HUES64 (cell line): ENCODE measurements at regions not wholly inside any gene's neighbourhood (a gene's known extent, or its start where the extent isn't known, plus 50 kb on each side); places are given as distances from the start of the nearest gene placed in this dataset.
"Not testable (repeated sequence)": the region's sequence is repeated elsewhere in the genome, so short reads cannot be mapped to it uniquely, and the experiment has no call there.

Experiments used
- H3K27ac ChIP-seq: 2 replicates; pipeline ENCODE4 v1.7.0; 2013; ENCODE audit warnings: low read depth, low read length, inconsistent platforms
- H3K27me3 ChIP-seq: 2 replicates; pipeline ENCODE4 v1.6.1; 2013; ENCODE audit warnings: mild to moderate bottlenecking, low read length; ENCODE audit not compliant: insufficient read depth
- H3K36me3 ChIP-seq: 2 replicates; pipeline ENCODE4 v1.6.1; 2013; ENCODE audit warnings: mild to moderate bottlenecking, low read length; ENCODE audit not compliant: insufficient read depth
- H3K4me1 ChIP-seq: 2 replicates; pipeline ENCODE4 v1.6.1; 2013; ENCODE audit warnings: mild to moderate bottlenecking, low read length, moderate library complexity; ENCODE audit not compliant: insufficient read depth
- H3K4me3 ChIP-seq: 2 replicates; pipeline ENCODE4 v1.5.1; 2013; ENCODE audit warnings: mild to moderate bottlenecking, low read length, moderate library complexity
- H3K9ac ChIP-seq: 2 replicates; pipeline ENCODE4 v1.6.1; 2013; ENCODE audit warnings: mild to moderate bottlenecking, low read depth, low read length
- H3K9me3 ChIP-seq: 2 replicates; pipeline ENCODE4 v1.6.1; 2013; ENCODE audit warnings: low read depth, low read length; ENCODE audit not compliant: insufficient read depth
- WGBS: fragments of 150-250, 120-280 bp; methylation state at CpG from one replicate; pipeline ENCODE4 v1.1.7; 2013; ENCODE audit warnings: missing lambda C conversion rate; 5-methylcytosine and 5-hydroxymethylcytosine counted together

DNA sequence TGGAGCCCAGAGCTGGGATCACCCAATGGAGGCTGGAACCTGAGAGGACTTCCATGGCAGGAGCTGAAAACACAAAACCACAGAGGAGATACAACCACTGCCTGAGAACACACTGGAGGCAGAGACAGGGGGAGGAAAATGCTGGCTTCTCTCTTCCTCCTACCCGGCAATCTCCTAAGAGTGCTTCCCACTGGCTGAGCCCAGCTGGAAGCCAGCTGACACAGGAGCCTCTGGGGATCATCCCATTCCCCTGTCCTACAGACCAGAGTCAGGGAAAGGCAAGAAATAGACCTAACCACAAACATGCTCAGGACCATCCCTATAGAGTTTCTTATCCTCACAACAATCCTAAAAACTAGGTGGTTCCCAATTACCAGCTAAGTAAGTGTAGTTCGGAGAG, 112.4 kb upstream of the CDH5 start:
- H3K4me3 ChIP-seq, result no peak overlapping the region
- H3K27me3 ChIP-seq, result no peaks in the 10 kb centered on the region
- no peaks in the 10 kb centered on the region for H3K36me3 ChIP-seq
- H3K9me3 ChIP-seq, result no peaks in the 10 kb centered on the region
- H3K4me1 ChIP-seq, result peaks cover 4% of the 10 kb centered on the region; the same call in 1 of the 2 replicates
- 85% methylated on average over 2 of the region's 2 CpGs for WGBS
- no peak overlapping the region for H3K9ac ChIP-seq
- no peak overlapping the region for H3K27ac ChIP-seq

DNA sequence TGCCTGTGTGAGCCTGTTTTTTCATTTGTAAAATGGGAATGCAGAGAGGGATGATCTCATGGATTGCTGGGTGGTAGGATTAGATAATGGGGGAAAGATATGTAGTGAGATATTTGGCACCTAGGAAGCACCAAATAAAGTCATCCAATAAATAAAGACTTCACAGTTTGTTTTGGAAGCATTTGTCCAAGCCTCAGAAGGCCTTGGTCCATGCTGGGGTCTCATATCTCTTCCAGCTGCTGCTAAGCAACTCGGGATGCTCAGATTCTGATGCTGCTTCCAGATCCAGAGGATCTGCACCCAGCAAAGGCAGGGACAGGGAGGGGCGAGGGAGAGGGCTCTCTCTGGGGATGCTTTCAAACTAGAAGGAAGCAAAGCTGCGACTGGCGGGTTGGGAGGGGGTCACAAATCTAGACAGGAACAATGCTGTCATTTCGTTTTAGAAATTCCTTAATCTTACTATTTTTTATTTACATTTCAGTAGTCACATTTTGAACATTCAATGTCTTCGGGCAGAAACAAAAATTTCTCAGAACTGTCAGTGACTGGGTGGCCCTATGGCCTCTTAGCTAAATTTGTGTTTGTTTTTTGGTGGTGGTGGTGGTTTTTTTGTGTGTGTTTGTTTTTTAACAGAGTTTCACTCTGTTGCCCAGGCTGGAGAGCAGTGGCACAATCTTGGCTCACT, 114.9 kb upstream of the CDH5 start:
- Histone ChIP-seq H3K4me1 (peaks cover 4% of the 10 kb centered on the region; the same call in 1 of the 2 replicates), H3K36me3 (no peaks in the 10 kb centered on the region), H3K27me3 (no peaks in the 10 kb centered on the region), H3K27ac (no peak overlapping the region), H3K9ac (no peak overlapping the region), H3K4me3 (no peak overlapping the region), H3K9me3 (no peaks in the 10 kb centered on the region)
- WGBS, result 88% methylated on average over 6 of the region's 6 CpGs

DNA sequence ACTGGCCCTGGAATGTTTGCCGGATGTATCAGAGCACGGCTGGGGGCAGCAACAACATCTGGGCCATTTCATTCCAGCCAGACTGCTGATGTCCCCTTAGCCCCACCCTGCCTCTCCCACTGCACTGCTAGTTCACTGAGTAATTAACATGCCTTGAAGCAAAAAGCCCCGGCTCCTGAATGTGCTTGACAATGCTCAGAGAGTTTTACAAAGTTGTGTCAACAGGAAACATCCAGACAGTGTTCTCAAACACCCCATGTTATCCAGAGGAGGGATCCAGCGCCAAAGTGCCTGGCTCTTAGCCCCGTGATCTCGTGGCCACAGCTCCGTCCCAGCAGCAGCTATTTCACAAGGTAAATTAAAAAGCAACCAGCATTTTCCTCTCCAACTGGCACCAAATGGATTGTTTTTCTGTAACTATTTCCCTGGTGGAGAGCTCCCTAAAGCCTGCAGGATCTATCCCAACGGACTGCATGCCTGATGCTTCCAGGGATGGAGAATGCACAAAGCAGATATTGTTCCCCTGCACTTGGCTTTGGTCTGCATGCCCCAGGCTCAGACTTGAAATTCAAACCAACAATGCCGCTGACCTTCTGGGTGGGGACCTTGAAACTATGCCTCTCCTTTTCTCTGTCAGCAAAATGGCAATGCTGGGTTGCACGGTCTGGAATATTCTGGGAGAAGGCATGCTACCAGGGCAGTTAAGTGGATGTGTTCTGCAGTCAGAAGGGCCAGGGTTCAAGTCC, 115.6 kb upstream of the CDH5 start:
- Histone ChIP-seq H3K9me3 (no peaks in the 10 kb centered on the region), H3K36me3 (no peaks in the 10 kb centered on the region), H3K9ac (no peak overlapping the region), H3K27me3 (no peaks in the 10 kb centered on the region), H3K27ac (no peak overlapping the region), H3K4me1 (peaks cover 4% of the 10 kb centered on the region; the same call in 1 of the 2 replicates), H3K4me3 (no peak overlapping the region)
- 64% methylated on average over 10 of the region's 10 CpGs for WGBS

DNA sequence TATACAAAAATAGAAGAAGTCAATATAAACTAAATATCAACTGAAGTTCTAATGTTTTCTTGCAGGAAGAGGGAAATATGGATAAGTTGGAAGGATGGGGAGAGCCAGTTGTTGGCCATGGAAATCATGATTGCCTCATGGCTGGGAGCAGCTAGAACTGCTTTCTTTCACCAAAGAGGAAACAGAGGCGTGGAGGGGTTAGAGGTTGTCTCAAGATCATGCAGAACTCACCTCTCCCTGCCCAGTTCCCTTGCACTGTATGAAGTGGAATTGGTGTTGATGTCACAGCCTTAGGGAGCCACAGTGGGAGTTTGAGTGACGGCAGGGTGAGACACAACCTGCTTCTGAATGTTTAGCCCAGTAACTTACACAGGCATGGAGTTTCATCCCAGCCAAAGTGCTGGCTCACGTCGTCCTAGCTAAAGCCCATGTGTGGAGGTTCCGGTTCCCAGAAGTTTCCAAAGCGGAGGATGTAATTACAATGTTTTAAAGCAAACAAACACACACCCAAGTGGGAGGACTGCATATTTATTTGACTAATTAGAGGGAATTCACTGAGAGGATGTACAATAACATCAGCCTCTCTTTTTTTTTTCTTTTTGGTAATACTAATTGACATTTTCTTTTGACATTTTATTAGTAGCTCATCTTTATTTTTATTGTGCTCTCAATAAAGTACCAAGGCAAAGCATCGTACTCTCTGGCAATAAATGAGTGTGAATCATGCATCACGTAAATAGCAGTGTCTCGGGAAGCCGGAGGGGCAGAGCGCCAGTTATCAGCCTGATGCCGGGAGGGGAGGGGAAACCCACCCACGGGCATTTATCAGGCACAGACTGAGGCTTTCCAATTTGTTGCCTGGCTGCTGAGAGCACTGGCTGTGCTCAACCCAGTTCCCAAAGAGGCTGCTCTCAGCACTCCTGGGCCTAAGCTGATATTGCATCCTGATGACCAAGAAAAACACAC, 118.7 kb upstream of the CDH5 start:
- Histone ChIP-seq H3K36me3 (no peaks in the 10 kb centered on the region), H3K9ac (no peak overlapping the region), H3K4me1 (peaks cover 4% of the 10 kb centered on the region; the same call in 1 of the 2 replicates), H3K27me3 (no peaks in the 10 kb centered on the region), H3K9me3 (no peaks in the 10 kb centered on the region), H3K27ac (no peak overlapping the region), H3K4me3 (no peak overlapping the region)
- WGBS, result 88% methylated on average over 13 of the region's 13 CpGs

DNA sequence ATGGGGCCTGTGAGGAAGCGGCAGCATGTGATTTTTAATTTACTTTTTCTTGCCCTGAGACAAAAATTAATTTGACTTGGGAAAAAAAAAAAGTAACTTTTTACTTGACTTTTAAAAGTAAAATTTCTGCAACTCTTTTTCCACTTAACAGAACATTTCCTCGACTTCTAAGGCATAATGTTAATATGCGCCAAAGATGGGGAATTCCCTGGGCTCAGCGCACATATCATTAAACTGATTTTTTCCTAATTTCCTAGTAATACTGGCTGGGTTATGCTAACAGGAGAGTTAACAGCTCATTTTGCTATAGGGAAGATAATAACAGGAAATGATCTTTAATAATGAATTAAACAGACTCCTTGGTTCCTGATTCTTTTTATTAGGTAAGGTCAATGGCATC, 120.6 kb upstream of the CDH5 start:
- H3K9ac ChIP-seq, result no peak overlapping the region
- no peaks in the 10 kb centered on the region for H3K36me3 ChIP-seq
- H3K4me1 ChIP-seq, result peaks cover 4% of the 10 kb centered on the region; the same call in 1 of the 2 replicates
- H3K9me3 ChIP-seq, result no peaks in the 10 kb centered on the region
- H3K4me3 ChIP-seq, result no peak overlapping the region
- H3K27ac ChIP-seq, result no peak overlapping the region
- 100% methylated on average over 3 of the region's 4 CpGs for WGBS
- no peaks in the 10 kb centered on the region for H3K27me3 ChIP-seq

DNA sequence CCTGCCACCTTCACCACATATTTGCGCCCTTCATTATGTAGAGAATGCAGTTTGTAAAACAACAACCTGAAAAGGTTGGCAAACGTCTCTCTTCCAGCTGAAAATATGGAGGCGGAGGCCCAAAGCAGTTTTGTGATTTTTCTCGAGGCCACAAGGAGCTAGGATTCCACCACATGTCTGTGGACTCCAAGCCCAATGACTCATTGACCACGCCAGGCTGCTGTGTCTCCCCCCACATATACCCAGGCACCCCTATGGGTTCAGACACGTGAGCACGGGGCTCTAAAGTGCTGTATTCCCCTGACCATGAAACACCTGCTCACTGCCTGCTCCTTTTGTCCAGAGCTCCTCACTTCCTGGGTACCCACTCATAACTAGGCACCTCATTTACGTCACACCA, 121.4 kb upstream of the CDH5 start:
- Histone ChIP-seq H3K4me3 (no peak overlapping the region), H3K36me3 (no peaks in the 10 kb centered on the region), H3K27me3 (no peaks in the 10 kb centered on the region), H3K9ac (no peak overlapping the region), H3K9me3 (no peaks in the 10 kb centered on the region), H3K27ac (no peak overlapping the region), H3K4me1 (no peaks in the 10 kb centered on the region)
- 95% methylated on average over 7 of the region's 8 CpGs for WGBS

DNA sequence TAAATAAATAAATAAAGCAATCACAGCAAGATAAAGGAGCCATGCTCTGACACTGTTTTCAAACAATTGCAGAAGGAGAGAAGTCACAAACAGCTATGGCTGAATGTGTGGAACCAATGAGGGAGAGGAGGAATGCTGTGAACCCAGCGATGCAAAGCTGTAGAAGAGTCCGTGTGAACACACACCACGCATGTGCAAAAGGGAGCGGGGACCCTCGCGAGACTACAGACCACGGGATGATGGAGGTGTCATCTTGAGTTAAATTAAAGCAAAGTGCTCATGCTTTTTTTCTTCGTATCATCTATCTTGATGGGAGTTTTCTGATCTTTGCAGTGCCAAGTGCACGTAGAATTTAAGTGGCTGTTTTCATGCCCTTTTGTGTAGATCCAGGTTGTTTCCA, 123.8 kb upstream of the CDH5 start:
- 95% methylated on average over 8 of the region's 9 CpGs for WGBS
- H3K27me3 ChIP-seq, result no peaks in the 10 kb centered on the region
- no peaks in the 10 kb centered on the region for H3K4me1 ChIP-seq

DNA sequence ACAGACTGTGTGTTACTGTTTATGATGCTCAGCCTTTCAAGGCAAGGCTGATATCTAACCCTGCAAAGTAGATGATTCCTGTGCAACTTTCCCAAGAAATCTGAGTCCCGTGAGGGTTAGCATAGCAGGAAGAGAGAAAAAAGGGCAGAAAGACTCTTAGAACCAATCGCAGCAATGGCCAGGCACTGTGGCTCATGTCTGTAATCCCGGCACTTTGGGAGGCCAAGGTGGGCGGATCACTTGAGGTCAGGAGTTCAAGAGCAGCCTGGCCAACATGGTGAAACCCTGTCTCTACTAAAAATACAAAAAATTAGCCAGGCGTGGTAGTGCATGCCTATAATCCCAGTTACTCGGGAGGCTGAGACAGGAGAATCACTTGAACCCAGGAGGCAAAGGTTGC, 124.3 kb upstream of the CDH5 start:
- H3K9me3 ChIP-seq, H3K9ac ChIP-seq, H3K4me1 ChIP-seq, H3K4me3 ChIP-seq, H3K36me3 ChIP-seq, H3K27me3 ChIP-seq, H3K27ac ChIP-seq: not testable (repeated sequence)
- WGBS, result 94% methylated on average over 6 of the region's 6 CpGs

More for the DNA sequence above, 123.8 kb upstream of the CDH5 start:
- H3K4me3 ChIP-seq, result no peak overlapping the region
- H3K27ac ChIP-seq, result no peak overlapping the region
- no peak overlapping the region for H3K9ac ChIP-seq
- no peaks in the 10 kb centered on the region for H3K36me3 ChIP-seq
- H3K9me3 ChIP-seq, result no peaks in the 10 kb centered on the region

DNA sequence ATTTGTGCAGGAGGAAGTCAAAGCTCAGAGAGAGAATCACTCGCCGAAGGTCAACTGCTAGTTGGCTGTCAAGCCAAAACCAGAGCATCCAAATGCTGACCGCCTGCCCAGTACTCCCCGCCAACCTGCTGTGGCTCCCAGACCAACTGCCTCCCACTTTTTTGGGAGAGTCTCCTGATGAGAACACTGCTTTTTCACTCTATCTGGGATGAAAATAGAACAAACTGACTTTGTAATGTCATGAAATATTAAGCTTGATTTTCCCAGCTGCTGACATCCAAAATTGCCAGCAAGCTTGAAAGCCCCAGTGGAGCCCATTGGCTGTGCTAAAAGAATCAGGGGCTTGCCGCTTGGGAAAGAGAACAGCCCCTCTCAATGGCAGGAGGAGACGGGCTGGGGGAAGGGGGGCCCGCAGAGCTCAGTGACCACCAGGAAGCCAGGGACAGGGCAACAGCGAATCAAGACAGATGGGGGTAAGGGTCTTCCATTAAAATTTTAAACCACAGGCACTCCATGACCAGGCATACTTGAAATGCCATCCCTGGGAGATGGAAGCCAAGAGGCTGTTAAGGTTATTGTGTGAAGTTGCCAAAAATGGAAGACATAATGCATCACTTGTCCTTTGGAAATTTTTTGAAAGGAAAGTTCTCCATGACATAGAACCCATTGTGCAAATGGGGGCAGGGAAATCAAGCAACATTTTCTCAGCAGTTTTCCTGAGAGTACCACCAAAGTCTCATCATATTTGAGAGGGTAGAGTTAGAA, 125.7 kb upstream of the CDH5 start:
- Histone ChIP-seq H3K27ac (no peak overlapping the region), H3K9me3 (no peaks in the 10 kb centered on the region), H3K36me3 (no peaks in the 10 kb centered on the region), H3K4me1 (no peaks in the 10 kb centered on the region), H3K27me3 (no peaks in the 10 kb centered on the region), H3K4me3 (no peak overlapping the region), H3K9ac (no peak overlapping the region)
- 88% methylated on average over 7 of the region's 8 CpGs for whole genome bisulfite sequencing

DNA sequence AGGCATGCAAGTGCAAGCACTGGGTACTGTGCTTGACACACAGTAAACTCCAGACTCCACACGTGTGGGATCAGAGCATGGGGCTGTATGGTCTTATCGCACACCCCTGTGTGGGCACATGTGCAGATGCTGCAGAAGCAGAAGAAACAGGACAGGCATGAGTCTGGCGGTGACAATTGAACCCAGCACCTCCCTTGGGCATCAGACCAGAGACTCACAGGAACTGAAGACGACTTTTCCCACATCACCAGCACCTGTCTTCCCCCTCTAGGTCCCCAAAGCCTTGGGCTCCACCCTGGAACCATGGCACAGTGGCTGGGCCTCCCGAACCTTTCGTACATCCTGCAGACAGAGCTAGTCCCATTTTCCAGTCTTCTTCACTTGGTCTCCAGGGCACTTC, 126.4 kb upstream of the CDH5 start:
- no peaks in the 10 kb centered on the region for H3K36me3 ChIP-seq
- H3K9ac ChIP-seq, result no peak overlapping the region
- H3K4me1 ChIP-seq, result no peaks in the 10 kb centered on the region
- H3K27ac ChIP-seq, result no peak overlapping the region
- no peaks in the 10 kb centered on the region for H3K27me3 ChIP-seq
- no peak overlapping the region for H3K4me3 ChIP-seq
- no peaks in the 10 kb centered on the region for H3K9me3 ChIP-seq
- 95% methylated on average over 6 of the region's 6 CpGs for WGBS
